Suprapubic skin (tissue), 4 donors: ENCODE measurements at regions not wholly inside any gene's neighbourhood (a gene's known extent, or its start where the extent isn't known, plus 50 kb on each side); places are given as distances from the start of the nearest gene placed in this dataset.

Experiments used
- DNase-seq, 2 donors: peaks; one replicate each; pipeline ENCODE4 v3.0.0-alpha.2; 2019; ENCODE audit warnings: low spot score in 2 of 2
- H3K27ac ChIP-seq: fragments of 200-600 bp; sonication (generic); one replicate; pipeline ENCODE4 v1.5.1; 2019
- H3K27me3 ChIP-seq: fragments of 200-600 bp; sonication (generic); one replicate; pipeline ENCODE4 v1.5.1; 2019
- H3K36me3 ChIP-seq: fragments of 200-600 bp; sonication (generic); one replicate; pipeline ENCODE4 v1.5.1; 2019
- H3K4me1 ChIP-seq: fragments of 200-600 bp; sonication (generic); one replicate; pipeline ENCODE4 v1.5.1; 2019
- H3K4me3 ChIP-seq: fragments of 200-600 bp; sonication (generic); one replicate; pipeline ENCODE4 v1.5.1; 2019; ENCODE audit warnings: mild to moderate bottlenecking
- H3K9me3 ChIP-seq: fragments of 200-600 bp; sonication (generic); one replicate; pipeline ENCODE4 v1.5.1; 2019
- CTCF ChIP-seq, 2 donors: fragments of 200-600 bp in 1 of 2; fragments of 450-650 bp in 1 of 2; sonication (generic) in 1 of 2; IDR thresholded peaks; one replicate each; pipeline ENCODE4 v1.5.1; 2016 to 2019; ENCODE audit warnings: antibody characterized with exemption in 2 of 2, mild to moderate bottlenecking in 1 of 2, moderate library complexity in 1 of 2
- EP300 ChIP-seq: sonication (generic); formaldehyde crosslinking; IDR thresholded peaks from one replicate; pipeline ENCODE4 v1.6.1; 2017; ENCODE audit warnings: antibody characterized with exemption
- POLR2A ChIP-seq, 2 donors: fragments of 450-650 bp; IDR thresholded peaks; one replicate each; pipeline ENCODE4 v1.6.1; 2017; ENCODE audit warnings: antibody characterized with exemption in 2 of 2, mild to moderate bottlenecking in 2 of 2, moderate library complexity in 2 of 2
- POLR2AphosphoS5 ChIP-seq, 3 donors: sonication (generic); formaldehyde crosslinking; IDR thresholded peaks; one replicate each; pipeline ENCODE4 v1.6.1; 2017; ENCODE audit warnings: antibody characterized with exemption in 3 of 3
- WGBS: methylation state at CpG from one replicate; pipeline ENCODE4 v1.1.5; 2018; 5-methylcytosine and 5-hydroxymethylcytosine counted together

DNA sequence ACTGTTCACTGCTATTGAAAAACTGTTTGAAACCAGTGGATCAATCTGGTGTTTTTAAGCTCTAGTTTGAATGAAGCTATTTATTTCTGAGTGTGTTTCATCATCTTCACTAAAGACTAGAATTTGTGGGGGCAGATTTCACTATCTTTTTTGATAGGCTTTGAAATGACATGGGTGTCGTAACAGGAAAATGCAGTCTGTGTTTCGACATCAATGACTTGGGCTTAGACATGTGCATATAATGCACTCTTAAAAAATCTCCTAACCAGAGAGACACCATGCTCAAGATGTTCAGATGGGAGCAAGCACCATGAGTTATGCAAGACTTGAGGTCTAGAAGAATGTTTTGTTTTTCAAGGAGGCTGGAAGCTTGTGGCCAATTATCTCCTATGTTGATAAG, 221.6 kb downstream of the GPD2 start:
- no peak for TF ChIP-seq CTCF (IDR thresholded peaks at IDR 0.05)
- TF ChIP-seq POLR2A (IDR thresholded peaks at IDR 0.05), result no peak
- TF ChIP-seq EP300, result no peak
- TF ChIP-seq POLR2AphosphoS5 (IDR thresholded peaks at IDR 0.05), result no peak
- no peak for DNase-seq
- H3K27ac ChIP-seq, result no peak overlapping the region
- H3K36me3 ChIP-seq, result no peaks in the 10 kb centered on the region
- no peaks in the 10 kb centered on the region for H3K27me3 ChIP-seq
- H3K4me1 ChIP-seq, result no peaks in the 10 kb centered on the region
- WGBS, result 72% methylated on average over 2 of the region's 2 CpGs
- no peak overlapping the region for H3K4me3 ChIP-seq
- H3K9me3 ChIP-seq, result no peaks in the 10 kb centered on the region

GRCh38 chr2:156659694-156660093, 223.5 kb downstream of the GPD2 start:
- no peaks in the 10 kb centered on the region for H3K27me3 ChIP-seq
- DNase-seq, result no peak
- no peak overlapping the region for H3K4me3 ChIP-seq
- no peak overlapping the region for H3K27ac ChIP-seq
- H3K4me1 ChIP-seq, result no peaks in the 10 kb centered on the region
- no peaks in the 10 kb centered on the region for H3K9me3 ChIP-seq
- no peaks in the 10 kb centered on the region for H3K36me3 ChIP-seq
- TF ChIP-seq POLR2AphosphoS5 (IDR thresholded peaks at IDR 0.05) (no peak), CTCF (IDR thresholded peaks at IDR 0.05) (no peak), EP300 (no peak), POLR2A (IDR thresholded peaks at IDR 0.05) (no peak)
- WGBS, result 65% methylated on average over 3 of the region's 3 CpGs

DNA sequence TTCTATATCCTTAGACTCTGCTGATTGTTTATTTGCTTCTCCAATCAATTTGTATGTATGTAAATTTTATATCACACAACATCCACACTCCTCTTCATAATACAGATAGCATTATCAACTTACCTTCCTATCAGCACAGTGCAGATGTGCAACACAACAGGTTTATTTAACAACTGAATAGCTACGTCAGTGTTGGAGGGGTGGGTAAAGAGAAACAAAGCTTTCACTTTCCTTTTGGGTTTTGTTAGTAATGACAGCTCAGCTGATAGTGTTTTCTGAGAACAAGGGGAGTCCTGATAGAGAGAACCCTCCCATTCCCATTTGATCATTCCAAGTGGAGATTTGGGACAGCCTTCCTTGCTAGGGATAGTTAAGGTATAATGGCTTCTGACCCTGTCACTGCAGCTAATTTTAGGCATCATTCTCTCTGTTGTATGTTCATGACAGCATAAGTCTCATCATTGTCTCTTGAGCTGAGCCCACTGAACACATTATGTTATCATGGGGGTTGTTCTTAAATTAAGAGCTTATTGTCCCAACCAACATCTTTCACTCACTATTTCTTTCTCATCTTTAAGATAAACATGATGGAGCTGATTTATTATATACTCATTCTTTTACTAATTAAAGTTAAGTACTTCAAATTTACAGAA, 227.7 kb downstream of the GPD2 start:
- WGBS, result 73% methylated on average over 1 of the region's 1 CpG
- no peak for DNase-seq
- TF ChIP-seq POLR2AphosphoS5 (IDR thresholded peaks at IDR 0.05) (no peak), EP300 (no peak), CTCF (IDR thresholded peaks at IDR 0.05) (no peak), POLR2A (IDR thresholded peaks at IDR 0.05) (no peak)

DNA sequence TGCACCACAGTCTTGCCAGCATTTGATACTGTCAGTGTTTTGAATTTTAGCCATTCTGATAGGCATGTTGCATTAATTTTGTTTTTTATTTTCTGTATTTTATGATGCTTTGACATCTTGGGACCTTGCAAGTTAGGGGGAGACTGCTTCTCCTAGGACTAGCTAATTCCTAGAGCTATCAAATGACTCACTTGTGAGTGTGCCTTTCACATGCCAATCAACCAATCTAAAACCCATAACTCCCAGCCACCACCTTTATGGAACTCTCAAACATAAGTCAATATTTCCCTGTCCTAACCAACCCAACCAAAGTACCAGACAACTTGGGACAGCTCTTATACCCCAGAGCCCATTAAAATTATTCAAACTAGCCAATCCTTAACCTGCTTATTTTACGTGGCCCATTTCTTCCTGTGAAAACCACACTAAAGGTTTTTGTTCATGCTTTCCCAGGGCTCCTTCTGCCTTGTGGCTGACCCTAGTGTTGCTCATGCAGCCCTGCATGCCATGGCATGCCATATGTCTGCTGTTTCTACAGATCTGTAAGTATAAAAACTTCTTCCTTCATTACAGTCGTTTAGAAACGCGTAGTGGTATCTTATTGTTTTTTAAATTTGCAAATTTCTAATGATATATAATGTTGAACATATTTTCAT, 230.1 kb downstream of the GPD2 start:
- Histone ChIP-seq H3K27me3 (no peaks in the 10 kb centered on the region), H3K27ac (no peak overlapping the region), H3K9me3 (no peaks in the 10 kb centered on the region), H3K4me3 (no peak overlapping the region), H3K4me1 (no peaks in the 10 kb centered on the region), H3K36me3 (no peaks in the 10 kb centered on the region)
- WGBS, result 72% methylated on average over 4 of the region's 4 CpGs
- TF ChIP-seq CTCF (IDR thresholded peaks at IDR 0.05) (no peak), POLR2AphosphoS5 (IDR thresholded peaks at IDR 0.05) (no peak), EP300 (no peak), POLR2A (IDR thresholded peaks at IDR 0.05) (no peak)
- no peak for DNase-seq

More for the DNA sequence above, 227.7 kb downstream of the GPD2 start:
- Histone ChIP-seq H3K27me3 (no peaks in the 10 kb centered on the region), H3K27ac (no peak overlapping the region), H3K4me1 (no peaks in the 10 kb centered on the region), H3K36me3 (no peaks in the 10 kb centered on the region), H3K9me3 (no peaks in the 10 kb centered on the region), H3K4me3 (no peak overlapping the region)

- Histone ChIP-seq H3K36me3 (no peaks in the 10 kb centered on the region), H3K27me3 (no peaks in the 10 kb centered on the region), H3K4me3 (no peak overlapping the region), H3K27ac (no peak overlapping the region), H3K4me1 (no peaks in the 10 kb centered on the region), H3K9me3 (no peaks in the 10 kb centered on the region)
- DNase-seq, result no peak
- 95% methylated on average over 2 of the region's 2 CpGs for WGBS
- TF ChIP-seq POLR2AphosphoS5 (IDR thresholded peaks at IDR 0.05) (no peak), EP300 (no peak), POLR2A (IDR thresholded peaks at IDR 0.05) (no peak), CTCF (IDR thresholded peaks at IDR 0.05) (no peak)
Measured at GRCh38 chr2:156670104-156670503, 233.9 kb downstream of the GPD2 start.
